ENCODE measurements at regions not wholly inside any gene's neighbourhood (a gene's known extent, or its start where the extent isn't known, plus 50 kb on each side); places are given as distances from the start of the nearest gene placed in this dataset.

GRCh38 chr7:79806161-79806734, 328.4 kb upstream of the GNAI1 start:
- H3K27me3 ChIP-seq (ENCODE audit: control insufficient read depth, insufficient read depth, low read length): no peaks in the 10 kb centered on the region
- intact Hi-C loops (cut with DNase I): no loop called here
- H3K9me3 ChIP-seq (ENCODE audit: control insufficient read depth in 2 of 3, insufficient read depth in 1 of 3, low read length in 3 of 3): no peaks in the 10 kb centered on the region
- FAIRE-seq: no peak
- no peaks in the 10 kb centered on the region for H3K36me3 ChIP-seq (ENCODE audit: control insufficient read depth in 2 of 3, insufficient read depth in 3 of 3, low read length in 3 of 3)
- H3K4me3 ChIP-seq (ENCODE audit: low read length in 3 of 3): no peak overlapping the region
- H3K4me1 ChIP-seq (ENCODE audit: control insufficient read depth in 2 of 3, insufficient read depth in 2 of 3, low read depth in 1 of 3, low read length in 3 of 3): no peaks in the 10 kb centered on the region
- peak in 1 of 5 donors; percentile 13 for DNase-seq
- no peak overlapping the region for H3K9ac ChIP-seq (ENCODE audit: low read length in 3 of 3)
- H3K27ac ChIP-seq (ENCODE audit: low read depth in 2 of 2, low read length in 2 of 2): no peak overlapping the region
- TF ChIP-seq, protein P1, sequence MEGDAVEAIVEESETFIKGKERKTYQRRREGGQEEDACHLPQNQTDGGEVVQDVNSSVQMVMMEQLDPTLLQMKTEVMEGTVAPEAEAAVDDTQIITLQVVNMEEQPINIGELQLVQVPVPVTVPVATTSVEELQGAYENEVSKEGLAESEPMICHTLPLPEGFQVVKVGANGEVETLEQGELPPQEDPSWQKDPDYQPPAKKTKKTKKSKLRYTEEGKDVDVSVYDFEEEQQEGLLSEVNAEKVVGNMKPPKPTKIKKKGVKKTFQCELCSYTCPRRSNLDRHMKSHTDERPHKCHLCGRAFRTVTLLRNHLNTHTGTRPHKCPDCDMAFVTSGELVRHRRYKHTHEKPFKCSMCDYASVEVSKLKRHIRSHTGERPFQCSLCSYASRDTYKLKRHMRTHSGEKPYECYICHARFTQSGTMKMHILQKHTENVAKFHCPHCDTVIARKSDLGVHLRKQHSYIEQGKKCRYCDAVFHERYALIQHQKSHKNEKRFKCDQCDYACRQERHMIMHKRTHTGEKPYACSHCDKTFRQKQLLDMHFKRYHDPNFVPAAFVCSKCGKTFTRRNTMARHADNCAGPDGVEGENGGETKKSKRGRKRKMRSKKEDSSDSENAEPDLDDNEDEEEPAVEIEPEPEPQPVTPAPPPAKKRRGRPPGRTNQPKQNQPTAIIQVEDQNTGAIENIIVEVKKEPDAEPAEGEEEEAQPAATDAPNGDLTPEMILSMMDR (IDR thresholded peaks at IDR 0.05; ENCODE audit: borderline replicate concordance, extremely low read depth, insufficient read depth): no peak

- H3K9me3 ChIP-seq (ENCODE audit: control insufficient read depth in 2 of 3, insufficient read depth in 1 of 3, low read length in 3 of 3): no peaks in the 10 kb centered on the region
- no peak overlapping the region for H3K4me3 ChIP-seq (ENCODE audit: low read length in 3 of 3)
- H3K27me3 ChIP-seq (ENCODE audit: control insufficient read depth, insufficient read depth, low read length): no peaks in the 10 kb centered on the region
- no peak for DNase-seq
- TF ChIP-seq, protein P1 (IDR thresholded peaks at IDR 0.05; ENCODE audit: borderline replicate concordance, extremely low read depth, insufficient read depth): no peak
- no peaks in the 10 kb centered on the region for H3K4me1 ChIP-seq (ENCODE audit: control insufficient read depth in 2 of 3, insufficient read depth in 2 of 3, low read depth in 1 of 3, low read length in 3 of 3)
- H3K27ac ChIP-seq (ENCODE audit: low read depth in 2 of 2, low read length in 2 of 2): no peak overlapping the region
- intact Hi-C loops (cut with DNase I): no loop called here
- no peak for FAIRE-seq
- H3K36me3 ChIP-seq (ENCODE audit: control insufficient read depth in 2 of 3, insufficient read depth in 3 of 3, low read length in 3 of 3): no peaks in the 10 kb centered on the region
- H3K9ac ChIP-seq (ENCODE audit: low read length in 3 of 3): no peak overlapping the region
Measured at GRCh38 chr7:79790656-79791262, 337.3 kb upstream of the MAGI2 start.

GRCh38 chr7:79789584-79790345, 336.3 kb upstream of the MAGI2 start:
- Histone ChIP-seq H3K4me1 (ENCODE audit: control insufficient read depth in 2 of 3, insufficient read depth in 2 of 3, low read depth in 1 of 3, low read length in 3 of 3) (no peaks in the 10 kb centered on the region), H3K27ac (ENCODE audit: low read depth in 2 of 2, low read length in 2 of 2) (no peak overlapping the region), H3K27me3 (ENCODE audit: control insufficient read depth, insufficient read depth, low read length) (no peaks in the 10 kb centered on the region), H3K36me3 (ENCODE audit: control insufficient read depth in 2 of 3, insufficient read depth in 3 of 3, low read length in 3 of 3) (no peaks in the 10 kb centered on the region), H3K4me3 (ENCODE audit: low read length in 3 of 3) (no peak overlapping the region), H3K9me3 (ENCODE audit: control insufficient read depth in 2 of 3, insufficient read depth in 1 of 3, low read length in 3 of 3) (no peaks in the 10 kb centered on the region), H3K9ac (ENCODE audit: low read length in 3 of 3) (no peak overlapping the region)
- intact Hi-C loops (cut with DNase I): no loop called here
- TF ChIP-seq, protein P1 (IDR thresholded peaks at IDR 0.05; ENCODE audit: borderline replicate concordance, extremely low read depth, insufficient read depth): no peak
- DNase-seq: peak in 2 of 5 donors; percentile 25 to 45
- FAIRE-seq: no peak
